NCI-H510A (cell line): ENCODE measurements at regions not wholly inside any gene's neighbourhood (a gene's known extent, or its start where the extent isn't known, plus 50 kb on each side); places are given as distances from the start of the nearest gene placed in this dataset.

Experiments
- DNase-seq: peaks from one replicate; lab custom pipeline; 2025; lab: John Stamatoyannopoulos, UW

DNA sequence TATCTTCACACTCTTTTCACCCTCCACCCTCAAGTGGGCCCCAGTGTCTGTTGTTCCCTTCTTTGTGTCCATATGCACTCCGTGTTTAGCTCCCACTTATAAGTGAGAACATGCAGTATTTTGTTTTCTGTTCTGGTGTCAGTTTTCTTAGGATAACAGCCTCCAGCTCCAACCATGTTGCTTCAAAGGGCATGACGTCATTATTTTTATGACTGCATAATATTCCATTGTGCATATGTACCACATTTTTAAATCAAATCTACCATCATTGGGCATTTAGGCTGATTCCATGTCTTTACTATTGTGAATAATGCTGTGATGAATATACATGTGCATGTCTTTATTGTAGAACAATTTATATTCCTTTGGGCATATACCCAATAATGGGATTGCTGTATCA is 140.3 kb downstream of the LYPLAL1 start:
- no peak for DNase-seq

DNA sequence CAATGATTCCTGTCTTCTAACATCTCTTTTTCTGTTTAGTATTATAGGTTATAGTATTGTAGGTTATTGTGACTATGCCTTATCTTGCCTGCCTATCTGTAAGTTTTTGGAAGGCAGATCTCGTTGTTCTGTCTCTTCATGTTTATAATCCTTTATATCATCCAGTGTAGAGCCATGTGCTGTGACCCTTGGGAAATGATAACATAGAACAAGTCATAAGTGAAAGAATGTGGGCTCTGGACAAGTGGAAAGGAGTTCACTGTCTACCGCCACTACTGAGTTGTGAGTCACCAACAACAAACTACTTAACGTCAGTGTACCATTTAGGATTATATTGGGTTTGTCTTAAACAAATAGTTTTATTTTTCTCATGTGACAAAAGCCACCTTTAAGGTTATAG is 139.3 kb downstream of the LYPLAL1 start:
- no peak for DNase-seq

DNA sequence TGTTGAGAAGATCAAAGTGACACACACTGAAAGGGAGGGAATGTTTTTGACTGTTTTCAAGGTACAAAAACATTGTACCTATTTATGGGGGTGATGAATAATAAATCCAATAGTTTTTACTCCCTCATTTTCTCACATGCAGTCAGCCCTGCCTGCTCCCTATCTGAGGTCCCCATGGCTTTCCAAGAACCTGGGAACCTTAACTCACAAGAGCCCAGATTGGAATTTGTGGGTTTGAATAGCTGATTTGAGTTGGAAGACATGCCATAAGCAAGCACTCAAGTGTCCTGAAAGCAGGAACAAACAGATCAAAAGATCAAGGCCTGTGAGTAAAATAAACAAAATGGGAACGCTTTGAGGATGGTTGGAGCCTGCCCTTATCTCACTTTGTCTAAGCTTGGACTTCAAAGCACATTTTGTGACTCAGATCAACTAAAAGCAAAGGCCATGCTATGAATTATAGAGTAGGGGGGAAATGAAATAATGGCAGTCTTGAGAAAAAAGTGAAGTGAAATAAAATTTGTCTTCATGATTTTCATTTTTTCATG is 136.6 kb downstream of the LYPLAL1 start:
- no peak for DNase-seq

DNA sequence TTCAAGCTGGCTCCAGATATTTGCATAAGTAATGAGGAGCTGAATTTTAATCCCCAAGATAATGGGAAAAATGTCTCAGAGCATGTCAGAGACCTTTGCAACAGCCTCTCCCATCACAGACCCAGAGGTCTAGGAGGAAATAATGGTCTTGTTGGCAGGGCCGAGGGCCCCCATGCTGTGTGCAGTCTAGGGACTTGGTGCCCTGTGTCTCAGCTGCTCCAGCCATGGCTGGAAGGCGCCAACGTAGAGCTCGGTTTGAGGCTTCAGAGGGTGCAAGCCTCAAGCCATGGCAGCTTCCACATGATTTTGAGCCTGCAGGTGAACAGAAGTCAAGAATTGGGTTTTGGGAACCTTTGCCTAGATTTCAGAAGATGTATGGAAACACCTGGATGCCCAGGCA is 134.7 kb downstream of the LYPLAL1 start:
- DNase-seq = no peak

DNA sequence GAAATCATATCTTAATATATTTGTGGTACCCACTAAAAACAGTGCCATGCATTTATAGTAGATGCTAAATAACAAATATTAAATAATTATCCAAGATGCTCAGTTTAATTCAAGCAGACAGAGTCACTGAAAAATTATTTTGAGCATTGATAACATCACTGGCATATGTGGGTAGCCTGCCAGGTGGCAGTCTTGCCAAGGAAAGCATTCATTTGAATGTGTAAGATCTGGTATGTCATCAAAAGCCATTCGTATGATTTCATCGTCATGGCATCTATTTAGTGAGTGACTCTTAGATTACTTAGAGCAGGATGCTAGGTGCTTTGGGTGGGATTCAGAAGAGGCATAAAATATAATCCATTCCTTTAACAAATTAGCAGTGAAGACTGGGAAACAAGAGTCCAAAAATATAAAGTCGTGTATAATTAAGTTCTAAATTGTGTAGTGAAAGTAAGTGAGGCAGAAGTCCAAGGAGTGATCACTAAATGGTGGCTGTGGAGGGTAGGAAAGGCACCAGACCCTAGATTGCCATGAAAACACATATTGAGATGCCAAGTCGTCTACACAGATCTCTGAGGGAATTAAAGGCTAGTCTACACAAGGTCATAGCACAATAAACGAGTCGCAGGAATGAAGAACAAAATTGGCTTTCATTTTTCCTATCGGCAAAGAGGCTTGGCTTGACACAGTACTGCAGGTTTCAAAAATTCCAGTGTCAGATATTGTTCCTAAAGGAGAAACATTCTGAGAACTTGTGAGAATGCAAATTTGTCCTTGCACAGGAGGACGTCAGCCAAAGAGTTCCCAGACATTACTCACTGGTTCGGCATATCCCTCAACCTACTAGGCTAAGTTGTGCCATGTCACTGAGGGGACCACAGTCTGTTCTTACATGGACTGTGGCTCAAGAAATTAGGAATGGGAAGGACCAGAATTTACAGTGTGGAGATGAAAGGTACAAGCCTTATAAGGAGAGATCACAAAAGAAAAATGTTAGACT is 130.8 kb downstream of the LYPLAL1 start:
- DNase-seq = no peak

DNA sequence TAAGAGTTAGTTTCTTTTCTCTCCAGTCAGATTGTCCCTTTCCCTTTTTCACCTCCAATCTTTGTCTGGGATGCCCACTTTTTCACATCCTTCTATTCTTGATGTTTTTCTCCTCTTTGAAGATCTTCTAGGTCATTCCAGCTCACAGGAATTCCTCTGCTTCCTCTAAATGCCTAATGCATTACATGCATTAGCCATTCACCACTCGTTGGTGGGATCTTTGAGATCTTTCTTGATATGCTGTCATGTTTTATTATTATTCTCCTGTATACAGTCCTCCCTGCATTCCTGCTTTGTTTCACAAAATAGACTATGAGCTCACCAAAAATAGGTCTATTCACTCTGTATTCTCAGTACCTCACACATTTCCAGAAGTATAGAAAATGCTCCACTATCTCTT is 129.0 kb downstream of the LYPLAL1 start:
- DNase-seq = no peak

DNA sequence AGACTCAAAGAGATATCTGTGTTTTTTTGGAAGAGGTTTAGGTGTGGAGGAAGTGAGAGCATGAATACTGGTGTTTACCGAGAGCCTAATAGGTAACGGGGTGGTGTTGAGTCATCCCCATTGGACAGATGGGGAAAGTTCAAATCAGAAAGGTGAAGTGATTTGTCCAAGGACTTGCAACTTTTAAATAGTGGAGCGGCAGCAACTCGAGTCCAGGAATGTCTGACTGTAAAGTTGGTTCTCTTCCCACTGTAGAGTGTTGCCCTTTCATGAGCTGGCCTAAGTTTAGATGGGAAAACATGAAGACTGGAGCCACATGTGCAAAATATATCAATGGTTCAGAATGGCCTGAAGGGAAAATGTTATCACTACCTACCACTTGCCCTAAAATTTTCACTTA is 125.7 kb downstream of the LYPLAL1 start:
- DNase-seq = no peak

DNA sequence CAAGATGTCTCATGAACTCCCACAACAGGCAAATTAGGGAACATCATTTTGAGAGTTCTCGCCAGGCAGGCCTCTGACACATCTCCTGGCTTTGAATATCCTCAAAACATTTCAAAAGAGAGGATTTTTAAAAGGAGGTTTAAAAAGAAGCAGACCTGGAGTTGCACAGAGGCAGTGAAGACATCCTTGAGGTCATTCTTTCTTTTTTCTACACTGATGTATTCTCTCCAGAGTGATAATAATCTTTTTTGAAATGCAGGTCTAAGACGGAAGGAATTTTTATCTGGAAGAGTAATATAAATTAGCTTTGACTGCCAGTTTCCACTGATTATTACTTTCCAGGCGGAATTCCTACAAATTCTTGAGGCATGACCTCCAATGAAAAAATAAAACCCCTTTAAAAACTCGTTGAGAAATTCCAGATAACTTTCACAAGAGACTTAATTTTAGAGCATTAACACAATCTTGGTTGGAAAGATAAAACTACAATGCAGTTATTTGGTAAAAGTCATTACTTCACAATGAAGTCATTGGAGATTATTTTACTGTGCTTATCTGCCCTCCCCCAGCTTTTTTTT is 125.0 kb downstream of the LYPLAL1 start:
- no peak for DNase-seq

DNA sequence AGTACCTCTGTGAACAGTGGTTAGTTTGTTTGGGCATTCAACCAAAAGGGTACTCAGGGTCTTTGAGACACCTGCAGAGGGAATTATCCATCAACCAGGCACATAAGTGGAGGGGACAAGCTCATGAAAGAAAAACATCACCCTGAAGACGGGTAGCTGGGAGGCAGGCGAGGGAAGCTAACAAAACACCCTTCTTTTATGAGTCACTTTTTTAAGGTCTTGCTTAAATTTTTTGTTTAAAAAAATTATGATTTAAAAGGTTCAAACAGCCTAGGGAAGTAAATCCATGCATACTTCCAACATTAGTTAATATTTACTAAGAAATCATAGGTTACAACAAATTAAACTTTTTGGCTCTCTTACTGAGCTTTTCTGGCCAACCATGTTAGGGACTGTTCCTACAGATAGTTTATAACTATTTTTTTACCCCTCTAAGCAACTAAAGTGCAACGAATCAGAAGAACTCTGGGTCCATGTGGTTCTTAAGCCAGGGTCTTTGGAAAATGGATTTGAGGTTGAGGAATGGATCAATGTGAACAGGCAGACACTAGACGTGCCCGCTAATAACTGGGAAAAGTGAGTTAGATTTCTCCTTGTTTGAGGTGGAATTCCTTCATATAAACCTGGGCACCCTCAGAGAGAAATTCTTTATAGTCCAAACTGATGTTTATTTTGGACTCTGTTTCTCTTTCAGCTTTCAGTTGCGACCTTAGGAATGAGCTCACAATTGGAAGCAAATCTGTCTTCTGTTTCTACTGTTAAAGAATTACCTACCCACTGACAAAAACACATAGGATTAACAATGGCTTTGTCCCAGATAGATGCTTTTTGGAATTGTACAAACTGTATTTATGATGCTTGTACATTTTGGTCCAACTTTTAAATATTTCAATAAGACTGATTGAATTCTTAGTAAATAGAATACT is 123.0 kb downstream of the LYPLAL1 start:
- no peak for DNase-seq

DNA sequence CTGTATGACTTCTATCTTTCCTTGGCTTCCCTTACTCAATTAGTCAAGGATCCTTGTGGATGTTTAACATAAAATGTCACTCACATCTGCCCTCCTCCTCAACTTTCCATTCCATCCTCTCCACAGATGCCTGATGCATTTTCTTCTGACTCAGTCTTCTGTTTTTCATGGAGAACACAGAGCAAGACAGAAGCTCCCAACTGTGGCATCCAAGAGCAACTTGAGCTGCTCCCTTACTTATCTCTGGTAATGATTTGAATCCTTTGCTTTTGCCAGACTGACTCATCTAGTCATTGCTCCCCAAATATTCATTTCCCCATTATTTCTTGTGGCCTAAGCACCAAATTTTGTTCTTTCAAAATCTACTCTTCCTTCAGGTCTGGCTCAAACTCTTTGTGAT is 120.6 kb downstream of the LYPLAL1 start:
- no peak for DNase-seq

DNA sequence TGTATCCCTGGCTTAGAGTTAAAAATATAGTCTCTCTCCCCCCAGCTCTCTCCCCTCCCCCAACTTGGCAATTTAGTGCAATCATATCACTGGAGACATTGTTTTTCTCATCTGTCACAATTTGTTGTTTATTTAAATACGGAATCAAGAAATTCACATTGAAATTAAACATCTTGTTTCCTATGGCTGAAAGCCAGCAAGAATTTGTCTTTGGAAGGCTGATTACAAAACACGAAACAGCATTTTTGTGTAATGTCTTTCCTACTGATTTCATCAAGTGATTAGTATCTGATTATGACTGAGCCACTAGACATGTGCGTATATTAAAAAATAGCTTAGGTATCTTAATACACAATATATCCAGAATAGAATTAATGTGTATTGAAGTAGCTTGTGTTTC is 119.7 kb downstream of the LYPLAL1 start:
- DNase-seq = no peak

DNA sequence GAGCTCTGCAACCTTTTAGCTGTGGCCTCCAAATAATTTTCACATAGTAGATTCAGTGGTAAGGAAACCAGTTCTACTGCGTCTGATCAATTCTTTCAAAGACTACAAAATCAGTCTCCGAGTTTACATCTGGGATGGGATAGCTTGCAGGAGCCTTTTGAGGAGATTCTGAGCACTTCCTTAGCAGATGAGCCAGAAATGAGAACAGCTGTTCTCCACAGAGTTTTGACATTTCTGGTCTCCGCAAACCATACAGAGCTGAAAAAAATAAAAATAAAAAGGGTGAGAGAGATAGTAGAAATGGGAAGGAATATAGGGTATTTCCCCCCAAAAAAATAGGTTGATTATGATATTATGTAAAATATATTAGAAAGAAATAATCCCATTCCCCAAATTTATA is 119.3 kb downstream of the LYPLAL1 start:
- DNase-seq = no peak

DNA sequence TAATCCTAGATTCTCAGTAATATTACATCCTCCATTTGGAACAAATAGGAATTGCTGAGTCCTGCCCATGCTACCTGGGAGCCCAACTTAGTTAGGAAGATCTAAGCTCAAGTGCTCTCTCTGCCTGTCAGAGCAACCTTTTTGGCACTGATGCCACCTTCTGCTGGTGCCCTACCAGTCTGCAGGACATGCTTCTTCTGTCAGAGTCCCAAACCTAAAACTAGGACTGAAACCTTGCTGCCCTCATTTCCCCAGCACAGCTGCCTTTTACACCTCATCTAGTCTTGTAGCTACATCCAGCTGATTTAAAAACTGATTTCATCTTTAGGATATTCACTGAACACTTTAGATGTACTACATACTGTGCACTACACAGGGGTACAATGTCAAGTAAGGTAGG is 118.7 kb downstream of the LYPLAL1 start:
- DNase-seq = no peak

DNA sequence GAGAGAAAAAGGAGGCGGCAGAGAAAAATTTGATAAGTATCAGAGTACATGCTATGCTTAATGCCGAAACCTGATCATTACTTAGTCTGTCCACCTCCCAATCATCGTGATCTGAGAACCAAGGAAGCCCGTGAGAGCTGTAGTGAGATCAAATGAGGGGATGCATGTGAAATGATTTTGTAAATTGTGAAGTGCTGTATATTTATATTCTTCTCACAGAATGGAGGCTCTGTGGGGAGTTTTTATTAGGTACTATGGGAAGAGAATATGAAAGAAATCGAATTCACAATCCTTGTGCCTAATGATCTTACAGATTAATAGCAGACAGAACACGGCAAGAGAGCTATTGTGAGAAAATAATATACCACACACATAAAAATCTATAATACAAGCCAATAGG is 115.5 kb downstream of the LYPLAL1 start:
- DNase-seq = no peak

DNA sequence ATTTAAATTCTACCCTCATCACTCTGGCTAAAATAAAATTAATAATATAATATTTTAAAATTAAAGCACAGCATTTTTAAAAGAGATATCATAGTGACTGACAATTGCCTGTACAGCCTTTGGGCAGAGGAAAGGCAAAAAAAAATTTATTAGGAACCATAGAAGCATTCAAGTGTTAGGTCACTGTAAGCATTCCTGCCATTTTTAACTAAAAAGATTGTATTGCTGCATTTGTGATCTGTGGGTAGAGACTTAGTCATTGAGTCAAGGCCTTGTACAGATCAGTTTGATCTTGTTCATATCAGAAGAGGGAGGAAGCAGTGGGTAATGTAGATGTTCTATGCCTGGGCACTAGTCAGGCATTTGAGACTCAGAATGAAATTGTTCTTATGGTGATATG is 109.9 kb downstream of the LYPLAL1 start:
- no peak for DNase-seq

DNA sequence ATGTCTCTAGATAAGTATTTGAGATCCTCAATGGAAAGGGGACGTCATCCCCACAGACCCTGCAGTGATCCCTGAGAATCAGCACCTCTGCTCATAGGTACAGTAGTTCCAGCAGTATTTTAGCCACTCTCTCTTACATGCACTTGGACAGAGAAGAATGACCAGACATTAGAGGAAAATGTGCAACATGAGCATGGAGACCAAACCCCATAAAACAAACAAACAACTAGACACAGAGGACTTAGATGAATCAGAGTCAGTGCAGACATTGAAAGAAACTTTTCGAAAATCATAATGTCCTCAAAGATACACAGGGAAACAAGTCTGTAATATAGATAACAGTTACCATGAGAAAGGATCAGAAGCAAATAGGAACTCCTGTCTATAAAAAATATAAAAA is 108.2 kb downstream of the LYPLAL1 start:
- DNase-seq = no peak

DNA sequence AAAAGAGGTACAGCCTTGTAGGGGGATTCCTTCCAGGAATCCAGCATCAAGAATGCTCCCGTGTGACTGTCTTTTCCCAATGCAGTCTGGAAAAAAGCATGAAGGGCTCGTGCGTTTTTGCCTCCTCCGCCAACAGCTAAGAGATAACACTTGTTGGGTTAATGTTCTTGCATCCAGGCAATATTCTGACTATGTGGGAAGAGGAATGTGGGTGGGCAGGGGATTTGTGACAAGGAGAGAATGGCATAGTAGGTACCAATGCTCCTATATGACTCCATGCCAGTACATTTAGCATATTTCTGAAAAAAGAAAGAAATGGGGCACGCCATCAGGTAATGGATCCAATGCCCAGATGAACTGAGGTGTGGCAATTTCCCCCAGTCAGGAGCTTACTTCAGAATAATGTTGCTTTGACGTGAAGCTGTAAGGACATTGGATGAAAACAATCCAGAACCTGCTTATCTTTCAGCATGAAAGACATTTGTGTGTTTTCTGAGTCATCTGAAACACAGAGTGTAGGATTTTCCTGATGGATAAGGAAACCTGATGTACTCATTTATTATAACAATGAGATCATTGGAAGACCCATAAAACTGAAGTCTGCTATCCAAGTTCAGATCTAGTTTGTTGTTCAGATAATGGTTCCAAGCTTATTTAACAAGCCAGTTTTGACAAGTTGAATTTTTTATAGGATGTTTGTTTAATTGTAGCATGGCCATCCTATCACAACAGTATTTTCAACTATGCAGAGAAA is 105.5 kb downstream of the LYPLAL1 start:
- no peak for DNase-seq

DNA sequence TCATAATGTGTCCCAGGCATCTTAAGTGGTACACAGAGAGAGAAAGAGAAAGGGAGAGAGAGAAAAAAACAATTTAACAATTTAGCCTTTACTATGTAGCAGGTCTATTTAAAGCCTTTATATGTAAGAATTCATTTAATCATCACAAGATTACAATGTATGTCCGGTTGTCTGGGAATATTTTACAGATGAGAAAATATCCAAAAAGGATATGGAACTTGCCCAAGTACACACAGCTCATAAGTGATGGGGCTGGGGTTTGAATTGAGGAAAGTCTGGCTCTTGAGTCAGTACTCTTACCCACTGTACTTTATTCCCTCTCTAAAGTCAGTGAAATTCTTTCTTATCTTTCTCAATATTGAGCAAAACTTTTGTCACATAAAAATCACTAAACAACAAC is 104.6 kb downstream of the LYPLAL1 start:
- DNase-seq = no peak

DNA sequence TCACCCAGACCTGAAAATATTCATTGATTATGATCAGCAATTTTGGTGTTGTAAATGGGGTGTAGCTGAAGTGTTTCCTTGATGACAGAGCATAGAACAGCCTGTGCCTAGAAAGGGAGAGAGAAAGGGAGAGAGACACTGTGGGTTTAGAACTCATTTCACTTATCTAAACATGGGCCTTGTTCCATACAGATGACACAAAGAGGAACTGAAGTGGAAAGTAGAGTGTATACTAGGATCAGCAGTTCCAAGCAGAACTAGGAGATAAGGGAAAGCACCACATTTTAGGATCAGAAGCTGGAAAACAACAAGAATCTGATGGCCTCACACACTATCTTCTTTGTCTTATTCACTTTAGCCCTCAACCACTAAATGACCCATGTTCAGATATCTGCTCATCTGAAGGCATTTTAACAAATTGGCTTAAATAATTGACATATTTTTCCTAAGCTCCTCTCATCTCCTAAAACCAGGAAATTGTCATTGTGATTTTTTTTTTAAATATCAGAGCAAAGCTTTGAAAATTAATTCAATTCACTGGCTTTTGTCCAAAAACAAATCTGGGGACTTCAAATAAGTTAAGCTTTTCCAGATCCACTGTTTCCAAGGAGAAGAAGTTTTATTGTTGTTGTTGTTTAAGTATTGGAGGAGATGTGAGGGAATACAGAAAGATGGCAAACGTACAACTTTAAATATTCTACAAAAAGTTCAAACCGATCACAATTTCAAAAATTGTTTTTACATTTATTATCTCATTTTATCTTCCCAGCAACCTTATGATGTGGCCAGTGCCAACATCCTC is 103.8 kb downstream of the LYPLAL1 start:
- no peak for DNase-seq

DNA sequence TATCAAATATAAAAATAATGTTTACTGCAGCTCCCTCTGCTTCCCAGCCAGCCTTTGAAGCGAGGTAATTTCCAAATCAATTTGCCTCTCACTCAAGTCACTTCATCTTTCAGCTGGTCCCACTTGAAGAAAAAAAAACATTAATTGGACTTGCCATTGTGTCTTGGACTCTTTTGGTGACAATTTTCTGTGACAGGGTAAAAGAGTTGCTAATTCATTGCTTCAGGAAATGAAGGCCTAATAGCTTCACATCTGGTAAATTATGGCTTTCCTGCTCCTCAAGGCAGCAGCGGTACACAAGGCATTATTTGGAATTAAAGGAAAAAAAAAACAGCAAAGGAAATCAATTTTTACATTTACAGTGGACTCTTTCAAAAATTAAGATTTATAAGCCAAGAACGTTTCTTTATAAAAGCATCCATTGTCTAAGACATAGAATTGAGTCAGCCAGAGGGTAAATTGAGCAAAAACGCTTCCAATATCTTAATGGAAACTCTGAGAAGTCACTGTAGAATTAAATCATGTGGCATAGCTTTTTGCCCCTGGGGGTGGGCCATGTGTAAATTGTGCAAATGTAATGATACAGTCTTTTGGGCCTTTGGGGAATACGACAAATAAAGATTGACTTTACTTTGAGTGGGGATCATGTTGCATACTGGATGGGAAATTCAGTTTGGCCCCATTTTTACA is 102.5 kb downstream of the LYPLAL1 start:
- DNase-seq = no peak
